ENCODE measurements at regions not wholly inside any gene's neighbourhood (a gene's known extent, or its start where the extent isn't known, plus 50 kb on each side); places are given as distances from the start of the nearest gene placed in this dataset.

DNA sequence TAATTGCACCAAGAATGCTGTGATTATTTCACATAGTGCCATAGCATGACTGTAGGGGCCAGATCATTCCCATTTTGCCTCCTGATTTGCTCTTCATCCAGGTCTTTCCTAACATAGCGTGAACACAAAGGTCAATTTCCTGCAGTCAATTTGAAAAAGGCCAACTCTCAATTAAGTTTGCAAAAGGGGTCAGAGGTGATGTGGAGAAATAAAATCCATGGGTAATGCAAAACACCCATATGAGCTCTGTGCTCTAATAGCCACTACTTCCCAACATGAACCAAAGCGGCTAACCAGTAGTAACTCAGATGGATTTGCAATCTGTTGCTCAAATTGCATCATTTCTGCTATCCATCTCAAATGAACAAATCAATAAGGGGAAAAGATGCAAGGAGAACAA is 275.5 kb upstream of the SOX9 start:
- Histone ChIP-seq H3K36me3 (ENCODE audit: insufficient read depth, low read length) (no peaks in the 10 kb centered on the region), H3K4me2 (ENCODE audit: low read depth, low read length, poor library complexity, severe bottlenecking) (no peak overlapping the region), H3K4me3 (ENCODE audit: low read length, poor library complexity, severe bottlenecking) (no peak overlapping the region), H2AFZ (ENCODE audit: low read length) (no peak overlapping the region), H3K4me1 (ENCODE audit: insufficient read depth, low read length, poor library complexity, severe bottlenecking) (no peaks in the 10 kb centered on the region), H3K27me3 (ENCODE audit: insufficient read depth, low read length, poor library complexity, severe bottlenecking) (no peaks in the 10 kb centered on the region), H3K9me3 (ENCODE audit: insufficient read depth, low read depth, low read length) (0 out of 2 replicates have a peak, but pooled peaks cover 3% of the 10 kb centered on the region), H3K9me2 (replicated peaks; ENCODE audit: low read depth, low read length) (no peaks in the 10 kb centered on the region), H3K79me2 (ENCODE audit: insufficient read depth, low read length) (no peaks in the 10 kb centered on the region), H3K9ac (ENCODE audit: low read depth, low read length, poor library complexity, severe bottlenecking) (no peak overlapping the region), H3F3A (ENCODE audit: low read depth) (no peaks in the 10 kb centered on the region), H4K20me1 (ENCODE audit: insufficient read depth, low read length, poor library complexity, severe bottlenecking) (no peaks in the 10 kb centered on the region)
- no peak for TF ChIP-seq EZH2phosphoT487 (IDR thresholded peaks at IDR 0.05; ENCODE audit: borderline replicate concordance)
- TF ChIP-seq, protein P1, sequence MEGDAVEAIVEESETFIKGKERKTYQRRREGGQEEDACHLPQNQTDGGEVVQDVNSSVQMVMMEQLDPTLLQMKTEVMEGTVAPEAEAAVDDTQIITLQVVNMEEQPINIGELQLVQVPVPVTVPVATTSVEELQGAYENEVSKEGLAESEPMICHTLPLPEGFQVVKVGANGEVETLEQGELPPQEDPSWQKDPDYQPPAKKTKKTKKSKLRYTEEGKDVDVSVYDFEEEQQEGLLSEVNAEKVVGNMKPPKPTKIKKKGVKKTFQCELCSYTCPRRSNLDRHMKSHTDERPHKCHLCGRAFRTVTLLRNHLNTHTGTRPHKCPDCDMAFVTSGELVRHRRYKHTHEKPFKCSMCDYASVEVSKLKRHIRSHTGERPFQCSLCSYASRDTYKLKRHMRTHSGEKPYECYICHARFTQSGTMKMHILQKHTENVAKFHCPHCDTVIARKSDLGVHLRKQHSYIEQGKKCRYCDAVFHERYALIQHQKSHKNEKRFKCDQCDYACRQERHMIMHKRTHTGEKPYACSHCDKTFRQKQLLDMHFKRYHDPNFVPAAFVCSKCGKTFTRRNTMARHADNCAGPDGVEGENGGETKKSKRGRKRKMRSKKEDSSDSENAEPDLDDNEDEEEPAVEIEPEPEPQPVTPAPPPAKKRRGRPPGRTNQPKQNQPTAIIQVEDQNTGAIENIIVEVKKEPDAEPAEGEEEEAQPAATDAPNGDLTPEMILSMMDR (conservative IDR thresholded peaks at IDR 0.05; ENCODE audit: low read length): no peak

DNA sequence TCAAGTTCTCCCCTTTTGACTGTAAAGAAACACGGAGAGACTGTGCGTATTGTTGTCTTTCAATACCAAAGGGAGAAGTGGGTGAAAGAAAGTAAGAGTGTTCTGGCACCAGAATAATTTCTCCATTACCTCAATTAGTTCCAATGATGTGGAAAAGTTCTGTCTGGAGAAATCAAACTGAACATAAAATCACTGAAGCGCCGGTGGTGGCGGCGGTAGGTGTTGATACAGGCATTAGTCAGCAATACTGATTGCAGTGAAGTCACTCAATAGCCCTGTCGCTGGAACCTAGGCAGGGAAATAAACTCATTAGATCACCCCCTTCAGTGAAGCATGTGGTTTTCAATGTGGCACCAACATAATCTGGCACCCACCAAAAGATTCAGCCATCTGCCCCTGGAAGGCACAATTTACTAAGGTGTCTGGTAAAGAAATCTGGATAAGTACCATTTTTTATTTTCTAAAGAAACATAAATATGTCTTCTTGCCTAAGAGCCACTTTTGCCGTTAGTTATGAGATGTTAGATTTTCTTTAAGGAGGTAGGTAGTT is 274.2 kb upstream of the SOX9 start:
- H3K4me3 ChIP-seq (ENCODE audit: low read length, poor library complexity, severe bottlenecking): no peak overlapping the region
- no peak overlapping the region for H3K9ac ChIP-seq (ENCODE audit: low read depth, low read length, poor library complexity, severe bottlenecking)
- 0 out of 2 replicates have a peak, but pooled peaks cover 3% of the 10 kb centered on the region for H3K9me3 ChIP-seq (ENCODE audit: insufficient read depth, low read depth, low read length)
- H2AFZ ChIP-seq (ENCODE audit: low read length): no peak overlapping the region
- no peaks in the 10 kb centered on the region for H3K9me2 ChIP-seq (replicated peaks; ENCODE audit: low read depth, low read length)
- H3K4me1 ChIP-seq (ENCODE audit: insufficient read depth, low read length, poor library complexity, severe bottlenecking): no peaks in the 10 kb centered on the region
- no peaks in the 10 kb centered on the region for H3K79me2 ChIP-seq (ENCODE audit: insufficient read depth, low read length)
- H3K36me3 ChIP-seq (ENCODE audit: insufficient read depth, low read length): no peaks in the 10 kb centered on the region
- no peaks in the 10 kb centered on the region for H3F3A ChIP-seq (ENCODE audit: low read depth)
- TF ChIP-seq, protein P1 (conservative IDR thresholded peaks at IDR 0.05; ENCODE audit: low read length): no peak
- no peak for TF ChIP-seq EZH2phosphoT487 (IDR thresholded peaks at IDR 0.05; ENCODE audit: borderline replicate concordance)
- H4K20me1 ChIP-seq (ENCODE audit: insufficient read depth, low read length, poor library complexity, severe bottlenecking): no peaks in the 10 kb centered on the region
- no peak overlapping the region for H3K4me2 ChIP-seq (ENCODE audit: low read depth, low read length, poor library complexity, severe bottlenecking)
- no peaks in the 10 kb centered on the region for H3K27me3 ChIP-seq (ENCODE audit: insufficient read depth, low read length, poor library complexity, severe bottlenecking)

DNA sequence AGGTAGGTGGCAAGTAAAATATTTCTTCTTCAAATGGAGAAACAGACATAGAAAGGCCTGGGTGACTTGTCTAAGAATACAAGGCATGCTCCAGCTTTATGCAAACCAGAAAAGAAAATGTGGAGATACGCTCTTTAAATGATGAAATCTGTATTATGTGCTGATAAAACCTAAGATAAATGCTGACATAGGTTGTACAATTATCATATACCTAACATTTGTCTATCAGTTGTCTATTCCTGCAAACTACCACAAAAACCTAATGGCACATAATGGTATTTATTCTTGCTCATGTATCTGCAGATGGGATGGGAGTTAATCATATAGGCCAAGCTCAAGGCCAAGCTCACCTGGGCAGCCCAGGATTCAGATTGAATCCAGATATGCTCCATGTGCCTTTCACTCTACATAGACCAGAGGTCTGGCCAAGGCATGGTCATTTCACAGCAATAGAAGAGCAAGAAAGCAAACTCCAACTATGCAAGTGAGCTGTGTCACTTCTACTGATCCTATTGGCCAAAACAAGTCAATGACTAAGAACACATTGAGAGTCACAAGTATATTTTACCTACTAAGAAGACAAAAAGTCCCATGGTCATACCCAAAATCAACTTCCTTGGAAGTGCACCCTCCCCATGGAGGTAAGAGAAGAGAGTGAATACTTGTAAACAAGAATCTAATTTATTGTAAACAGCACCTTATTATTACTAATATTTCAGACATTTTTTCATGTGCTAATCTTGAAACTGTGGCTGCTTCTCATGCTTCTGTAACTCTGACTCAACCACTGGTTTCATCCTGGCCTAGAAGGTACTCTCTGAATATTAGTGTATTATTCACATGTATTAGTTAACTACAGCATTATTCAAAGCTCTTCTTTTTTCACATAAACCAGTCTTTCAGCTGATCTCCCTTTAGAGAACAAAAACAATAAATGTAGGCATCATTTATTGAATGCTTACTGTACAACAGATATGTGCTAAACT is 270.7 kb upstream of the SOX9 start:
- no peaks in the 10 kb centered on the region for H3K36me3 ChIP-seq (ENCODE audit: insufficient read depth, low read length)
- H3K27me3 ChIP-seq (ENCODE audit: insufficient read depth, low read length, poor library complexity, severe bottlenecking): no peaks in the 10 kb centered on the region
- H2AFZ ChIP-seq (ENCODE audit: low read length): no peak overlapping the region
- H3F3A ChIP-seq (ENCODE audit: low read depth): no peaks in the 10 kb centered on the region
- no peak overlapping the region for H3K9ac ChIP-seq (ENCODE audit: low read depth, low read length, poor library complexity, severe bottlenecking)
- H4K20me1 ChIP-seq (ENCODE audit: insufficient read depth, low read length, poor library complexity, severe bottlenecking): no peaks in the 10 kb centered on the region
- no peaks in the 10 kb centered on the region for H3K4me1 ChIP-seq (ENCODE audit: insufficient read depth, low read length, poor library complexity, severe bottlenecking)
- H3K9me3 ChIP-seq (ENCODE audit: insufficient read depth, low read depth, low read length): no peaks in the 10 kb centered on the region
- H3K9me2 ChIP-seq (replicated peaks; ENCODE audit: low read depth, low read length): no peaks in the 10 kb centered on the region
- TF ChIP-seq EZH2phosphoT487 (IDR thresholded peaks at IDR 0.05; ENCODE audit: borderline replicate concordance): no peak
- TF ChIP-seq, protein P1 (conservative IDR thresholded peaks at IDR 0.05; ENCODE audit: low read length): no peak
- H3K4me3 ChIP-seq (ENCODE audit: low read length, poor library complexity, severe bottlenecking): no peak overlapping the region
- H3K79me2 ChIP-seq (ENCODE audit: insufficient read depth, low read length): no peaks in the 10 kb centered on the region
- no peak overlapping the region for H3K4me2 ChIP-seq (ENCODE audit: low read depth, low read length, poor library complexity, severe bottlenecking)

Measured in Loucy (cell line).